ENCODE measurements at regions not wholly inside any gene's neighbourhood (a gene's known extent, or its start where the extent isn't known, plus 50 kb on each side); places are given as distances from the start of the nearest gene placed in this dataset.
"Not testable (repeated sequence)": the region's sequence is repeated elsewhere in the genome, so short reads cannot be mapped to it uniquely, and the experiment has no call there.

DNA sequence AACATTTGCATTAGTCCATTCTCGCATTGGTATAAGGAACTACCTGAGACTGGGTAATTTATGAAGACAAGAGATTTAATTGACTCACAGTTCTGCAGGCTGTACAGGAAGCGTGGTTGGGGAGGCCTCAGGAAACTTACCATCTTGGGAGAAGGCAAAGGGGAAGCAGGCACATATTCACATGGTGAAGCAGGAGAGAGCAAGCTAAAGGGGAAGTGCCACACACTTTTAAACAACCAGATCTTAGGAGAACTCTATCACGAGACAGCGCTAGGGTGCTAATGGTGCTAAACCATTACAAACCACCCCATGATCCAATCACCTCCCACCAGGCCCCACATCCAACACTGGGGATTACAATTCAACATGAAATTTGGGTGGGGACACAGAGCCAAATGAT is 201.7 kb upstream of the MGAT5 start:
- Histone ChIP-seq H4K20me1 (ENCODE audit: insufficient read depth, low read length) (no peaks in the 10 kb centered on the region), H2AFZ (ENCODE audit: low read length) (no peak overlapping the region), H3K27ac (ENCODE audit: low read depth, low read length) (no peak overlapping the region), H3K4me3 (ENCODE audit: insufficient read depth, low read length) (no peak overlapping the region), H3K27me3 (ENCODE audit: insufficient read depth, low read length) (no peaks in the 10 kb centered on the region), H3K4me1 (ENCODE audit: insufficient read depth, low read length) (no peaks in the 10 kb centered on the region), H3K4me2 (ENCODE audit: insufficient read depth, low read length) (no peak overlapping the region), H3K36me3 (ENCODE audit: insufficient read depth, low read length) (no peaks in the 10 kb centered on the region), H3K9me3 (ENCODE audit: low read depth, low read length) (no peaks in the 10 kb centered on the region), H3K79me2 (ENCODE audit: insufficient read depth, low read length) (no peaks in the 10 kb centered on the region)
- TF ChIP-seq, protein P1, sequence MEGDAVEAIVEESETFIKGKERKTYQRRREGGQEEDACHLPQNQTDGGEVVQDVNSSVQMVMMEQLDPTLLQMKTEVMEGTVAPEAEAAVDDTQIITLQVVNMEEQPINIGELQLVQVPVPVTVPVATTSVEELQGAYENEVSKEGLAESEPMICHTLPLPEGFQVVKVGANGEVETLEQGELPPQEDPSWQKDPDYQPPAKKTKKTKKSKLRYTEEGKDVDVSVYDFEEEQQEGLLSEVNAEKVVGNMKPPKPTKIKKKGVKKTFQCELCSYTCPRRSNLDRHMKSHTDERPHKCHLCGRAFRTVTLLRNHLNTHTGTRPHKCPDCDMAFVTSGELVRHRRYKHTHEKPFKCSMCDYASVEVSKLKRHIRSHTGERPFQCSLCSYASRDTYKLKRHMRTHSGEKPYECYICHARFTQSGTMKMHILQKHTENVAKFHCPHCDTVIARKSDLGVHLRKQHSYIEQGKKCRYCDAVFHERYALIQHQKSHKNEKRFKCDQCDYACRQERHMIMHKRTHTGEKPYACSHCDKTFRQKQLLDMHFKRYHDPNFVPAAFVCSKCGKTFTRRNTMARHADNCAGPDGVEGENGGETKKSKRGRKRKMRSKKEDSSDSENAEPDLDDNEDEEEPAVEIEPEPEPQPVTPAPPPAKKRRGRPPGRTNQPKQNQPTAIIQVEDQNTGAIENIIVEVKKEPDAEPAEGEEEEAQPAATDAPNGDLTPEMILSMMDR (IDR thresholded peaks at IDR 0.05; ENCODE audit: extremely low read depth, low read depth, low read length) = no peak
- no peak for DNase-seq (ENCODE audit: insufficient read length, low spot score, missing footprints)

DNA sequence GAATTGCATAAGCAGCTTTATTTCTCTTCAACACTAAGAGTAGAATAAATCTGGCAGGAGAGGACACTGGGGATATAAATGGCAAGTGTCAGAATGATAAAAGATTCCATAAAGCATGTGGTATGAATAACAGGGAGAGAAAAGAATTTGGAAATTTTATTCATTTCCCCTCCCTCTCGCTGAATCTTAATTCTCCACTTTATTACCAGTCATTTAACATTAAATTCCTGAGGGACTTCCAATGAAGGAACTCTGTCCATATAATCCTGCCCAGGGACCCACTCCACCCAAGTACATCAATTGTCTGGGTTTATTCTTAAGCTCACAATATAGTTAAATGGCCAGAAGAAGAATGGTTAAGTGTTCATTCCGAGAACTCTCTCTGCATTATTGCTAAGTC is 197.7 kb upstream of the MGAT5 start:
- no peaks in the 10 kb centered on the region for H3K4me1 ChIP-seq (ENCODE audit: insufficient read depth, low read length)
- H3K27ac ChIP-seq (ENCODE audit: low read depth, low read length) = no peak overlapping the region
- no peaks in the 10 kb centered on the region for H3K9me3 ChIP-seq (ENCODE audit: low read depth, low read length)
- H3K36me3 ChIP-seq (ENCODE audit: insufficient read depth, low read length) = no peaks in the 10 kb centered on the region
- no peak overlapping the region for H2AFZ ChIP-seq (ENCODE audit: low read length)
- H3K4me2 ChIP-seq (ENCODE audit: insufficient read depth, low read length) = no peak overlapping the region
- H4K20me1 ChIP-seq (ENCODE audit: insufficient read depth, low read length) = no peaks in the 10 kb centered on the region
- no peak overlapping the region for H3K4me3 ChIP-seq (ENCODE audit: insufficient read depth, low read length)
- no peaks in the 10 kb centered on the region for H3K27me3 ChIP-seq (ENCODE audit: insufficient read depth, low read length)
- TF ChIP-seq, protein P1 (IDR thresholded peaks at IDR 0.05; ENCODE audit: extremely low read depth, low read depth, low read length) = no peak
- H3K79me2 ChIP-seq (ENCODE audit: insufficient read depth, low read length) = no peaks in the 10 kb centered on the region
- no peak for DNase-seq (ENCODE audit: insufficient read length, low spot score, missing footprints)

DNA sequence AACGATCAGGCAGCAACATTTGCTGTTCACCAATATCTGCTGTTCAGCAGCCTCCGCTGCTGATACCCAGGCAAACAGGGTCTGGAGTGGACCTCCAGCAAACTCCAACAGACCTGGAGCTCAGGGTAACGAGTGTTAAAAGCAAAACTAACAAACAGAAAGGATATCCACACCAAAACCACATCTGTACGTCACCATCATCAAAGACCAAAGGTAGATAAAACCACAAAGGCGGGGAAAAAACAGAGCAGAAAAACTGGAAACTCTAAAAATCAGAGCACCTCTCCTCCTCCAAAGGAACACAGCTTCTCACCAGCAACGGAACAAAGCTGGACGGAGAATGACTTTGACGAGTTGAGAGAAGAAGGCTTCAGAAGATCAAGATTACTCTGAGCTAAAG is 192.8 kb upstream of the MGAT5 start:
- H3K27me3 ChIP-seq (ENCODE audit: insufficient read depth, low read length); H3K4me3 ChIP-seq (ENCODE audit: insufficient read depth, low read length); H3K4me2 ChIP-seq (ENCODE audit: insufficient read depth, low read length); H4K20me1 ChIP-seq (ENCODE audit: insufficient read depth, low read length); DNase-seq (ENCODE audit: insufficient read length, low spot score, missing footprints); H3K79me2 ChIP-seq (ENCODE audit: insufficient read depth, low read length); H3K4me1 ChIP-seq (ENCODE audit: insufficient read depth, low read length); H3K9me3 ChIP-seq (ENCODE audit: low read depth, low read length); H2AFZ ChIP-seq (ENCODE audit: low read length); H3K36me3 ChIP-seq (ENCODE audit: insufficient read depth, low read length); H3K27ac ChIP-seq (ENCODE audit: low read depth, low read length): not testable (repeated sequence)

DNA sequence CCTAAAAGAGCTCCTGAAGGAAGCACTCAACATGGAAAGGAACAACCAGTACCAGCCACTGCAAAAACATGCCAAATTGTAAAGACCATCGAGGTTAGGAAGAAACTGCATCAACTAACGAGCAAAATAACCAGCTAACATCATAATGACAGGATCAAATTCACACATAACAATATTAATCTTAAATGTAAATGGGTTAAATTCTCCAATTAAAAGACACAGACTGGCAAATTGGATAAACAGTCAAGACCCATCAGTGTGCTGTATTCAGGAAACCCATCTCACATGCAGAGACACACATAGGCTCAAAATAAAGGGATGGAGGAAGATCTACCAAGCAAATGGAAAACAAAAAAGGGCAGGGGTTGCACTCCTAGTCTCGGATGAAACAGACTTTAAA is 191.6 kb upstream of the MGAT5 start:
- H3K4me2 ChIP-seq (ENCODE audit: insufficient read depth, low read length); H4K20me1 ChIP-seq (ENCODE audit: insufficient read depth, low read length); H3K79me2 ChIP-seq (ENCODE audit: insufficient read depth, low read length); H3K27me3 ChIP-seq (ENCODE audit: insufficient read depth, low read length); H3K4me3 ChIP-seq (ENCODE audit: insufficient read depth, low read length); H3K36me3 ChIP-seq (ENCODE audit: insufficient read depth, low read length); H3K27ac ChIP-seq (ENCODE audit: low read depth, low read length); H3K9me3 ChIP-seq (ENCODE audit: low read depth, low read length); H2AFZ ChIP-seq (ENCODE audit: low read length); H3K4me1 ChIP-seq (ENCODE audit: insufficient read depth, low read length); DNase-seq (ENCODE audit: insufficient read length, low spot score, missing footprints): not testable (repeated sequence)

DNA sequence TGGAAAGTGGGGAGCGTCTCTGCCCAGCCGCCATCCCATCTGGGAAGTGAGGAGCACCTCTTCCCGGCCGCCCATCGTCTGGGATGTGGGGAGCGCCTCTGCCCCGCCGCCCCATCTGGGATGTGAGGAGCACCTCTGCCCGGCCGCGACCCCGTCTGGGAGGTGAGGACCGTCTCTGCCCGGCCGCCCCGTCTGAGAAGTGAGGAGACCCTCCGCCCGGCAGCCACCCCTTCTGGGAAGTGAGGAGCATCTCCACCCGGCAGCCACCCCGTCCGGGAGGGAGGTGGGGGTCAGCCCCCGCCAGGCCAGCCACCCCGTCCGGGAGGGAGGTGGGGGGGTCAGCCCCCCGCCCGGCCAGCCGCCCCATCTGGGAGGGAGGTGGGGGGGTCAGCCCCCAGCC is 190.0 kb upstream of the MGAT5 start:
- not testable (repeated sequence) for H3K4me3 ChIP-seq (ENCODE audit: insufficient read depth, low read length); H3K4me1 ChIP-seq (ENCODE audit: insufficient read depth, low read length); H3K27ac ChIP-seq (ENCODE audit: low read depth, low read length); H3K27me3 ChIP-seq (ENCODE audit: insufficient read depth, low read length); DNase-seq (ENCODE audit: insufficient read length, low spot score, missing footprints); H3K4me2 ChIP-seq (ENCODE audit: insufficient read depth, low read length); H2AFZ ChIP-seq (ENCODE audit: low read length); H3K79me2 ChIP-seq (ENCODE audit: insufficient read depth, low read length); H3K36me3 ChIP-seq (ENCODE audit: insufficient read depth, low read length); H4K20me1 ChIP-seq (ENCODE audit: insufficient read depth, low read length); H3K9me3 ChIP-seq (ENCODE audit: low read depth, low read length)
